Neural crest cell (in vitro differentiated cells): ENCODE measurements at regions not wholly inside any gene's neighbourhood (a gene's known extent, or its start where the extent isn't known, plus 50 kb on each side); places are given as distances from the start of the nearest gene placed in this dataset.

Experiments used
- DNase-seq: peaks from one replicate; pipeline ENCODE4 v3.0.0; 2021; ENCODE audit warnings: low read depth, mixed read lengths, low spot score
- H3K27ac Mint-ChIP-seq: one replicate; pipeline ENCODE4 v1.8.0; 2021; ENCODE audit warnings: mild to moderate bottlenecking, mixed read lengths; ENCODE audit not compliant: unreplicated experiment
- H3K27me3 Mint-ChIP-seq: 2 replicates; pipeline ENCODE4 v1.8.0; 2021; ENCODE audit warnings: low read depth, mild to moderate bottlenecking, mixed read lengths
- H3K36me3 Mint-ChIP-seq: 2 replicates; pipeline ENCODE4 v1.8.0; 2021; ENCODE audit warnings: low read depth, mild to moderate bottlenecking, mixed read lengths
- H3K4me1 Mint-ChIP-seq: 2 replicates; pipeline ENCODE4 v1.8.0; 2021; ENCODE audit warnings: mixed read lengths
- H3K4me3 Mint-ChIP-seq: one replicate; pipeline ENCODE4 v1.8.0; 2021; ENCODE audit warnings: mild to moderate bottlenecking, mixed read lengths
- H3K9me3 Mint-ChIP-seq: 2 replicates; pipeline ENCODE4 v1.8.0; 2021; ENCODE audit warnings: mixed read lengths
- CTCF ChIP-seq: fragments of 200-600 bp; sonication (generic); conservative IDR thresholded peaks from 2 replicates; pipeline ENCODE4 v1.5.0; 2021; ENCODE audit warnings: antibody characterized with exemption, mild to moderate bottlenecking

GRCh38 chr9:32218100-32218767, 166.2 kb upstream of the ACO1 start:
- Mint-ChIP-seq H3K9me3 (peaks cover 6% of the 10 kb centered on the region), H3K4me1 (peaks cover 5% of the 10 kb centered on the region), H3K27me3 (no peaks in the 10 kb centered on the region), H3K27ac (no peak overlapping the region), H3K4me3 (no peak overlapping the region), H3K36me3 (no peaks in the 10 kb centered on the region)
- no peak for DNase-seq
- no peak for TF ChIP-seq CTCF

- Mint-ChIP-seq H3K36me3 (no peaks in the 10 kb centered on the region), H3K4me3 (no peak overlapping the region), H3K27me3 (no peaks in the 10 kb centered on the region), H3K4me1 (peaks cover 5% of the 10 kb centered on the region), H3K9me3 (peaks cover 4% of the 10 kb centered on the region), H3K27ac (no peak overlapping the region)
- DNase-seq: no peak
- no peak for TF ChIP-seq CTCF
These were observed 163.7 kb upstream of the ACO1 start for GRCh38 chr9:32220750-32221149.

- H3K27me3 Mint-ChIP-seq: no peaks in the 10 kb centered on the region
- TF ChIP-seq CTCF: no peak
- H3K4me1 Mint-ChIP-seq: no peaks in the 10 kb centered on the region
- H3K4me3 Mint-ChIP-seq: no peak overlapping the region
- no peak overlapping the region for H3K27ac Mint-ChIP-seq
- no peak for DNase-seq
- H3K9me3 Mint-ChIP-seq: peaks cover 5% of the 10 kb centered on the region
- no peaks in the 10 kb centered on the region for H3K36me3 Mint-ChIP-seq
These were observed 150.0 kb upstream of the ACO1 start for GRCh38 chr9:32234451-32234850.

GRCh38 chr9:32247168-32247567, 137.3 kb upstream of the ACO1 start:
- Mint-ChIP-seq H3K4me1 (peaks cover 12% of the 10 kb centered on the region), H3K27ac (no peak overlapping the region), H3K27me3 (no peaks in the 10 kb centered on the region), H3K4me3 (no peak overlapping the region), H3K36me3 (no peaks in the 10 kb centered on the region), H3K9me3 (no peaks in the 10 kb centered on the region)
- no peak for TF ChIP-seq CTCF
- DNase-seq: no peak

GRCh38 chr9:32248189-32248712, 136.2 kb upstream of the ACO1 start:
- Mint-ChIP-seq H3K27me3 (peaks cover 3% of the 10 kb centered on the region), H3K4me3 (no peak overlapping the region), H3K9me3 (no peaks in the 10 kb centered on the region), H3K36me3 (no peaks in the 10 kb centered on the region), H3K27ac (no peak overlapping the region), H3K4me1 (peaks cover 12% of the 10 kb centered on the region)
- TF ChIP-seq CTCF: no peak
- no peak for DNase-seq
